HepG2 (cell line): ENCODE measurements at regions not wholly inside any gene's neighbourhood (a gene's known extent, or its start where the extent isn't known, plus 50 kb on each side); places are given as distances from the start of the nearest gene placed in this dataset.
A peak's percentile ranks its signal among the peaks of the same experiment; 100 is the strongest.

Experiments used
- ATAC-seq: fragments of 200-7000 bp; cut with Tn5 transposase; 3 replicates; pipeline ENCODE4 v1.9.1; 2020; ENCODE audit warnings: mild to moderate bottlenecking, moderate library complexity
- BruUV-seq: library from RNA; stranded (reverse); fragments of 400-500 nt; replicated peaks from 2 replicates; lab custom pipeline; 2021; lab: Mats Ljungman, UMichigan
- CTCF ChIA-PET: fragments of 300-600 bp; formaldehyde crosslinking; extraction: SDS; loops from one replicate; lab custom pipeline; 2021; ENCODE audit warnings: low total read pairs, inconsistent platforms, low intra/inter-chr PET ratio; lab: Yijun Ruan, JAX
- POLR2A ChIA-PET: fragments of 350-600 bp; sonication (Branson Sonifier 250); formaldehyde crosslinking; loops from one replicate; lab custom pipeline; 2020; ENCODE audit warnings: antibody characterized with exemption, inconsistent platforms; lab: Yijun Ruan, JAX
- DNase-seq: peaks from one replicate; pipeline ENCODE4 v3.0.0-alpha.2; 2015; ENCODE audit warnings: low spot score
- FAIRE-seq: peaks from 3 replicates; lab custom pipeline; 2011; peaks lifted over from hg19 to GRCh38; lab: Jason Lieb, UNC
- H2AFZ ChIP-seq: one replicate; pipeline ENCODE4 v1.6.1; 2011; ENCODE audit warnings: low read length, inconsistent platforms
- H3K27ac ChIP-seq: fragments of 300-600 bp; 3 replicates; pipeline ENCODE4 v1.8.0; 2011; ENCODE audit warnings: mixed run types, mild to moderate bottlenecking, mixed read lengths, low read length, inconsistent platforms; ENCODE audit not compliant: insufficient read depth; ENCODE audit errors: extremely low read length
- H3K27me3 ChIP-seq, 2 experiments: fragments of 200-600 bp in 1 of 2; 2 replicates in 1 of 2; 3 replicates in 1 of 2; pipeline versions ENCODE4 v1.6.0 to v1.8.0; 2011; ENCODE audit warnings: low read length in 2 of 2, mild to moderate bottlenecking in 2 of 2, moderate library complexity in 2 of 2, inconsistent platforms in 1 of 2; ENCODE audit not compliant: insufficient read depth in 2 of 2, control insufficient read depth in 1 of 2
- H3K36me3 ChIP-seq, 2 experiments: fragments of 200-600 bp in 1 of 2; replicated peaks in 1 of 2; 2 replicates in 1 of 2; 3 replicates in 1 of 2; pipeline versions ENCODE4 v1.5.1 to v1.8.0; 2011; ENCODE audit warnings: low read length in 2 of 2, inconsistent platforms in 1 of 2; ENCODE audit not compliant: insufficient read depth in 2 of 2, control insufficient read depth in 1 of 2
- H3K4me1 ChIP-seq: 2 replicates; pipeline ENCODE4 v1.5.1; 2012; ENCODE audit warnings: low read length, inconsistent platforms; ENCODE audit not compliant: insufficient read depth
- H3K4me2 ChIP-seq: 2 replicates; pipeline ENCODE4 v1.6.0; 2011; ENCODE audit warnings: low read depth, low read length, inconsistent platforms
- H3K4me3 ChIP-seq, 3 experiments: fragments of 200-600 bp in 1 of 3; sonication (generic), shearing (Covaris generic) in 1 of 3; replicated peaks in 1 of 3; 2 replicates each; pipeline ENCODE4 v1.5.1; 2011 to 2016; ENCODE audit warnings: low read length in 3 of 3, inconsistent platforms in 2 of 3, low read depth in 2 of 3, mild to moderate bottlenecking in 2 of 3, control low read depth in 1 of 3, mixed read lengths in 1 of 3; ENCODE audit not compliant: insufficient read depth in 1 of 3
- H3K79me2 ChIP-seq: one replicate; pipeline ENCODE4 v1.6.1; 2011; ENCODE audit warnings: low read length, inconsistent platforms; ENCODE audit not compliant: insufficient read depth
- H3K9ac ChIP-seq: 2 replicates; pipeline ENCODE4 v1.6.0; 2011; ENCODE audit warnings: mild to moderate bottlenecking, low read depth, low read length, inconsistent platforms; ENCODE audit not compliant: insufficient read depth
- H3K9me3 ChIP-seq: 2 replicates; pipeline ENCODE4 v1.5.1; 2012; ENCODE audit warnings: mild to moderate bottlenecking, low read length
- H4K20me1 ChIP-seq: 2 replicates; pipeline ENCODE4 v1.6.0; 2011; ENCODE audit warnings: inconsistent platforms, mild to moderate bottlenecking, low read length, moderate library complexity; ENCODE audit not compliant: insufficient read depth
- HNF4A ChIP-seq: sonication (generic); formaldehyde crosslinking; IDR thresholded peaks from 2 replicates; pipeline ENCODE4 v1.4.0; 2020; ENCODE audit warnings: missing genetic modification reagents
- KAT7 ChIP-seq: IDR thresholded peaks from 2 replicates; pipeline ENCODE4 v1.6.1; 2018; ENCODE audit warnings: borderline replicate concordance, missing compliant biosample characterization
- MAFF ChIP-seq: IDR thresholded peaks from 2 replicates; pipeline ENCODE4 v1.6.1; 2011; ENCODE audit warnings: low read depth, low read length, improper control_type of control experiment
- MAFK ChIP-seq, 2 experiments: IDR thresholded peaks in 1 of 2; conservative IDR thresholded peaks in 1 of 2; 2 replicates each; pipeline ENCODE4 v1.6.1; 2011; ENCODE audit warnings: improper control_type of control experiment in 2 of 2, low read length in 2 of 2
- PHF21A ChIP-seq: sonication (generic); formaldehyde crosslinking; IDR thresholded peaks from 2 replicates; pipeline ENCODE4 v1.5.0; 2020; ENCODE audit warnings: mild to moderate bottlenecking, missing genetic modification reagents
- ZBTB39 ChIP-seq: sonication (generic); formaldehyde crosslinking; IDR thresholded peaks from 2 replicates; pipeline ENCODE4 v1.5.0; 2020; ENCODE audit warnings: missing genetic modification reagents
- ZNF83 ChIP-seq: sonication (generic); formaldehyde crosslinking; IDR thresholded peaks from 2 replicates; pipeline ENCODE4 v1.4.0; 2020; ENCODE audit warnings: missing genetic modification reagents, mild to moderate bottlenecking, borderline replicate concordance
- in situ Hi-C: cut with HindIII; loops from 2 replicates; pipeline ENCODE4 v1.10.0; 2017; ENCODE audit warnings: low pct_unique_long_range_greater_than_20kb; ENCODE audit not compliant: extremely low pct_ligation_motif_present
- intact Hi-C: fragments of 100-400 bp; cut with micrococcal nuclease; formaldehyde crosslinking; loops from one replicate; pipeline ENCODE4 v1.10.0; 2022; ENCODE audit not compliant: unreplicated experiment

DNA sequence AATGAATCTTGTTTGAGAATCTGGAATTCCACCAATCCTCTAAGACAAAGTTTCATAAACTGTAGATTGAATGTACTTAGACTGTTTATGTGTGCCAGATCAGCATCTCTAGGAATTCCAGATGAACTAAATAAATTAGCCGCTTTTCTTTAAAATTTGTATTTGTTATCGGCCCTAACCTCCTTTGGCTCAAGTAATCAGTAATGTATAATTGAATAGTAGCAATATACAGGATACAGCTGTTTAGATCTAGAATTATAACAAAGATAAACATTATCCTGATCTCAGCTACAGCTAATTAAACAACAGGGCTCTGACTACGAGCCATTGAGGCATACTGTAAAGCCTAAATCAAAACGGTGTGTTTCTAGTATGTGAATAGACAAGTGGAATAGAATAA, 120.3 kb downstream of the CYB561 start (continued):
- TF ChIP-seq ZBTB39, result no peak

DNA sequence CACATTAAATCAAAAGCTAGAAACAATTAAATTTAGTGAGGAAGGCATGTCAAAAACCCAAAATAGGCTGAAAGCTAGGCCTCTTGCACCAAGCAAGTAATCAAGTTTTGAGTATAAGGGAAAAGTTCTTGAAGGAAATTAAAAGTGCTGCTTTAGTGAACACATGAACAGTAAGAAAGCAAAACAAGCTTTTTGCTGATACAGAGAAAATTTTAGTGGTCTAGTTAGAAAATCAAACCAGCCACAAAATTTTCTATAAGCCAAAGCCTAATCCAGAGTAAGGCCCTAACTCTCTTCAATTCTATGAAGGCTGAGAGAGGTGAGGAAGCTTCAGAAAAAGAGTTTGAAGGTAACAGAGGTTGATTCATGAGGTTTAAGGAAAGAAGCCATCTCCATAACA, 116.2 kb downstream of the CYB561 start:
- FAIRE-seq, result no peak
- no peaks in the 10 kb centered on the region for H3K9me3 ChIP-seq
- intact Hi-C loops, result no loop called here
- TF ChIP-seq PHF21A (CRISPR knock-in tag) (no peak), KAT7 (no peak), ZNF83 (CRISPR knock-in tag) (no peak), HNF4A (CRISPR knock-in tag) (no peak), MAFK (conservative IDR thresholded peaks at IDR 0.05 in 1 of 2, IDR thresholded peaks at IDR 0.05 in 1 of 2; ENCODE audit: low read length in 2 of 2) (peak; percentile 71 to 78), MAFF (peak; percentile 59)
- no peaks in the 10 kb centered on the region for H3K79me2 ChIP-seq
- H3K27ac ChIP-seq, result no peak overlapping the region
- ChIA-PET POLR2A (no interaction called here), CTCF (no interaction called here)
- H3K4me1 ChIP-seq, result no peaks in the 10 kb centered on the region
- no peaks in the 10 kb centered on the region for H3K27me3 ChIP-seq
- no peaks in the 10 kb centered on the region for H4K20me1 ChIP-seq
- H2AFZ ChIP-seq, result no peak overlapping the region
- no peaks in the 10 kb centered on the region for H3K36me3 ChIP-seq
- no peak overlapping the region for H3K9ac ChIP-seq
- BruUV-seq, result no TSS peak
- no peak for ATAC-seq
- no peak for DNase-seq
- no peak overlapping the region for H3K4me3 ChIP-seq
- H3K4me2 ChIP-seq, result no peak overlapping the region
- in situ Hi-C loops, result no loop called here
